Right atrium auricular region (tissue), 2 donors: ENCODE measurements at regions not wholly inside any gene's neighbourhood (a gene's known extent, or its start where the extent isn't known, plus 50 kb on each side); places are given as distances from the start of the nearest gene placed in this dataset.

Experiments
- DNase-seq: peaks from one replicate; pipeline ENCODE4 v3.0.0-alpha.2; 2019; ENCODE audit warnings: low spot score
- H3K27ac ChIP-seq, 2 donors: fragments of 200-600 bp; sonication (generic); 1 replicate in 1 of 2; 2 replicates in 1 of 2; pipeline ENCODE4 v1.5.1; 2016 to 2019
- H3K27me3 ChIP-seq, 2 donors: fragments of 200-600 bp; sonication (generic); one replicate each; pipeline versions ENCODE4 v1.5.1 to v1.6.0; 2017 to 2019
- H3K36me3 ChIP-seq: fragments of 200-600 bp; sonication (generic); one replicate; pipeline ENCODE4 v1.5.1; 2016
- H3K4me1 ChIP-seq, 2 donors: fragments of 200-600 bp; sonication (generic); one replicate each; pipeline versions ENCODE4 v1.5.1 to v1.6.0; 2017 to 2019
- H3K4me3 ChIP-seq, 2 donors: fragments of 200-600 bp; sonication (generic); 1 replicate in 1 of 2; 2 replicates in 1 of 2; pipeline ENCODE4 v1.5.1; 2017 to 2019; ENCODE audit warnings: mild to moderate bottlenecking in 1 of 2, moderate library complexity in 1 of 2
- H3K9me3 ChIP-seq, 2 donors: fragments of 200-600 bp; sonication (generic); one replicate each; pipeline ENCODE4 v1.5.1; 2019
- TF ChIP-seq, protein P1 (sequence below), 2 donors: fragments of 200-600 bp; sonication (generic); IDR thresholded peaks; one replicate each; pipeline ENCODE4 v1.5.1; 2019; ENCODE audit warnings: antibody characterized with exemption in 2 of 2

DNA sequence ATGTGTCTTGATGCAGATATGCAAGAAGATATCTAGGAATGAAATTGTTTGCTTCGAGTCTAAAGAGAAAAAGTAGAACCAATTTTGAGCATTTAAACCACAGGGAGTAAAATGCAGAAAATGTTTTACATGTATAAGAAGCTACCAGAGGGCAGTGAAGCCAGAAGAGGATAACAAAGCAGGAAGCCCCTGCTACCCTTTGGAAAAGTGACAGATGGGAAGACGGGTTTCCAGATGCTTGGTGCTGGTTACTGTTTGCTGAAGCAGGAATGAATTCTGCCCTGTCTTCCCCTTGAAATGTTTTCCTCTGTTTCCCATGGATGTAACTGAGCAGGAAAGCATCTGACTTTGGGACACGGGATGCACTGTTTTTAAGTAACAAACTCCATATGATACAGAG is 822.2 kb downstream of the MRPL39 start:
- Histone ChIP-seq H3K4me1 (no peaks in the 10 kb centered on the region), H3K4me3 (no peak overlapping the region), H3K36me3 (no peaks in the 10 kb centered on the region), H3K27me3 (no peaks in the 10 kb centered on the region), H3K9me3 (no peaks in the 10 kb centered on the region), H3K27ac (no peak overlapping the region)
- no peak for DNase-seq
- TF ChIP-seq, protein P1, sequence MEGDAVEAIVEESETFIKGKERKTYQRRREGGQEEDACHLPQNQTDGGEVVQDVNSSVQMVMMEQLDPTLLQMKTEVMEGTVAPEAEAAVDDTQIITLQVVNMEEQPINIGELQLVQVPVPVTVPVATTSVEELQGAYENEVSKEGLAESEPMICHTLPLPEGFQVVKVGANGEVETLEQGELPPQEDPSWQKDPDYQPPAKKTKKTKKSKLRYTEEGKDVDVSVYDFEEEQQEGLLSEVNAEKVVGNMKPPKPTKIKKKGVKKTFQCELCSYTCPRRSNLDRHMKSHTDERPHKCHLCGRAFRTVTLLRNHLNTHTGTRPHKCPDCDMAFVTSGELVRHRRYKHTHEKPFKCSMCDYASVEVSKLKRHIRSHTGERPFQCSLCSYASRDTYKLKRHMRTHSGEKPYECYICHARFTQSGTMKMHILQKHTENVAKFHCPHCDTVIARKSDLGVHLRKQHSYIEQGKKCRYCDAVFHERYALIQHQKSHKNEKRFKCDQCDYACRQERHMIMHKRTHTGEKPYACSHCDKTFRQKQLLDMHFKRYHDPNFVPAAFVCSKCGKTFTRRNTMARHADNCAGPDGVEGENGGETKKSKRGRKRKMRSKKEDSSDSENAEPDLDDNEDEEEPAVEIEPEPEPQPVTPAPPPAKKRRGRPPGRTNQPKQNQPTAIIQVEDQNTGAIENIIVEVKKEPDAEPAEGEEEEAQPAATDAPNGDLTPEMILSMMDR (IDR thresholded peaks at IDR 0.05) = no peak

DNA sequence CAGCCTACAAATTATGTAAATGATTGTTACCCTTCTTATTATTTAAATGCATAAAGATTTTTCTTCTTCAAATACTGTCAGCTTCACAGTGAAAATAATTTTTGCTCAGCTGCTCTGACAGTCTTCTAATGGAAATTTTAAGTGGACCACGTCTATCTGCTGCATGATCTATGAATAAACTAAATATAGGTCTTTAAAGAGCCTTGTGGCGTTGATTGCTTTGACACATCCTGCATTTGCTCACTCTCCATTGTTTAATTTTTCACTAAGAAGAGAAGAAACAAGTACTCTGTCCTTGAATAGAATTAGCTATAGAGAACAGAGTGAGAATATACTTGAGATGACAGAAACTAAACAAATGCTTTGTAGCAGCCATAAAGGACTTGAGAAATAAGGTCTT is 826.1 kb downstream of the MRPL39 start:
- H3K36me3 ChIP-seq = no peaks in the 10 kb centered on the region
- no peaks in the 10 kb centered on the region for H3K9me3 ChIP-seq
- DNase-seq = no peak
- no peak overlapping the region for H3K4me3 ChIP-seq
- H3K27ac ChIP-seq = no peak overlapping the region
- TF ChIP-seq, protein P1 (IDR thresholded peaks at IDR 0.05) = no peak
- H3K4me1 ChIP-seq = no peaks in the 10 kb centered on the region
- H3K27me3 ChIP-seq = no peaks in the 10 kb centered on the region

DNA sequence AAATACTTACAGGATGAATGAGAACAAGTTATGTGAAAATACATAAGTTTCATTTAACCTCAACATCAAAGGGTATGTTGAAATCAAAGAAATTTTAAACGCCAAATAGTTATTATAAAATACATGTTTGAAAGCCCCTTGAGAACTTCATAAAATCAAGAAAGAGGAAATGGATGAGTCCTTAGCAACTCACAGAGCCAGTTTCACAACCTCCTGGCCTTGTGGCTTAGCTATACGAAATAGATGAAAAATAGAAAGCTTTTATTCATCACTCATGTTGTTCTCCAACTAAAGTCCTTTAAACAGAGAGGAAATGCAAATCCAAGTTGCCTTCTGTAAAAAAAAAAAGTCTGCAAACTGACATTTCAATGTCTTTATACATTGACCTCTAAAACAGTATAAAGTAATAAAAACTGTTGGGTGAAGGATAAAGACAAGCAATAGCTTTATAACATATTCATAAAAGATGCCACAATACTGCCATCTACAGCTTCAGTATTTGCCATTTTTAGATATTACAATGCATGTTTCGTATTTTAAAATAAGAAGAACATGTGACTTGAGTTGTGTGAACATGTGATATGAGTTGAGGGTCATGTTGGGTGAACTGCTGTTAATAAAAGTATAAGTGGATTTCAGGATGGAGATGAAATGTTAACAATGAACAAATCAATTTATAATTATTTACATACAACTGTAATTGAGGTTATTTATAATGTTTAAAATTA is 847.8 kb downstream of the MRPL39 start:
- H3K4me3 ChIP-seq = no peak overlapping the region
- H3K4me1 ChIP-seq = no peaks in the 10 kb centered on the region
- TF ChIP-seq, protein P1 (IDR thresholded peaks at IDR 0.05) = no peak
- no peak for DNase-seq
- H3K9me3 ChIP-seq = no peaks in the 10 kb centered on the region
- H3K27me3 ChIP-seq = peaks cover 0 to 2% of the 10 kb centered on the region in 2 donors
- H3K36me3 ChIP-seq = no peaks in the 10 kb centered on the region
- H3K27ac ChIP-seq = no peak overlapping the region

DNA sequence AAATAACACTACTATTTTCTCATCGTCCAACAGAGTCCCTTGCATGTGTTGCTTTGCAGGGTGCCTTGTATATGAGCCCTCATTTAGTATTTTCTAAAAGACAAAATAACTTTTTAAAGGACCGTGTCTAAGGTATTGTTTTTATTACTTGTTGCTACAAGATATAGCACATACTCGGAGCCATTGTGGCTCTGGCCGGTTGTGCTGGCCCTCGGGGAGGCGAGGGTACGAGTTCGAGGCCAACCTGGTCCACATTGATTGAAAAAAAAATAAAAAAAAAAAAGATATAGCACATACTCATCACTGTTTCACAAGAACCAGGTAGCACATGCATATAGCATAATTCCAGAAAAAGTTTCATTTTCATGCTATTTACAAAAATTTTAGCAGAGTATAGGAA is 869.2 kb downstream of the MRPL39 start:
- no peak for DNase-seq
- H3K4me1 ChIP-seq = no peaks in the 10 kb centered on the region

DNA sequence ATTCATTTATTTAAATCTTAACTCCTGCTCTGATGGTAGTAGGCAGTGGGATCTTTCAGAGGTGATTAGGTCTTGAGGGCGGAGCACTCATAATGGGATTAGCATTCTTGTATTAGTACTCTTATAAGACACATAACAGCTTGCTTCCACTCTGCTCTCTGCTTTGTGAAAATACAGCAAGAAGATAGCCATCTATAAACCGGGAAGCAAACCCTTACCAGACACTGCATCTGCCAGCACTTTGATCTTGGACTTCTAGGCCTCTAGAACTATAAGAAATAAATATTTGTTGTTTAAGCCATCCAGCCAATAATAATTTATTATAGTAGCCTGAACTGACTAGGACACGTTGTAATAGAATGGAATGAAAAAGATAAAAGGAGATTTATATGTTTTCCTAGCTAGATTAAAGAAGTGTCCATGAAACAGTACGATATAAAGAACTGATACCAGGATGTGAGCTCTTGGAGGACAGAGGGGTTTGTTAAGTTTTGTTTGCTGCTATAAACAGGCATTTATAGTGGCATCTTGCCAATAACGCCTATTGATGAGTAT is 869.9 kb downstream of the MRPL39 start:
- Histone ChIP-seq H3K36me3 (no peaks in the 10 kb centered on the region), H3K9me3 (no peaks in the 10 kb centered on the region), H3K27me3 (no peaks in the 10 kb centered on the region), H3K27ac (no peak overlapping the region), H3K4me1 (no peaks in the 10 kb centered on the region), H3K4me3 (no peak overlapping the region)
- no peak for DNase-seq
- TF ChIP-seq, protein P1 (IDR thresholded peaks at IDR 0.05) = no peak

More for the DNA sequence above, 869.2 kb downstream of the MRPL39 start:
- Histone ChIP-seq H3K27me3 (no peaks in the 10 kb centered on the region), H3K36me3 (no peaks in the 10 kb centered on the region), H3K27ac (no peak overlapping the region), H3K9me3 (no peaks in the 10 kb centered on the region), H3K4me3 (no peak overlapping the region)
- TF ChIP-seq, protein P1 (IDR thresholded peaks at IDR 0.05) = no peak

DNA sequence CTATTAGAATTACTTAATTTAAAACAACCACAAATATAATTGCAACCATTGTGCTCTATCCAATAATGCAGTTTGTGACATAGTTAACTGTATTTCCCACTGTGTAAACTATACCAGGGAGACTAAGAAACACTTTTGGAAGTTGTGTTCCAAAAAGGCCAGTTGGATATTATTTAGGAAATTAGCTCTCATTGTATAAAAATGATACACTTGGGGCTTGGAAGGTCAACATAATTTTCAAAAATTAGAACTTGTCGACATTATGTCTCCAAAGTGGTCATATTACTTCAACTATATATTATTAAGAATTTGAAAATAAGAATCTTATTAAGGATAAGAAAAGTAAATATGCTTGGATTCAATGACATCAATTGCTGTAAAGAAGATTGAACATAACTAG is 876.6 kb downstream of the MRPL39 start:
- no peak for DNase-seq
- no peaks in the 10 kb centered on the region for H3K9me3 ChIP-seq
- no peak overlapping the region for H3K4me3 ChIP-seq
- TF ChIP-seq, protein P1 (IDR thresholded peaks at IDR 0.05) = no peak
- H3K4me1 ChIP-seq = no peaks in the 10 kb centered on the region
- no peaks in the 10 kb centered on the region for H3K27me3 ChIP-seq
- no peak overlapping the region for H3K27ac ChIP-seq
- H3K36me3 ChIP-seq = no peaks in the 10 kb centered on the region
